Uterus (tissue), 3 donors: ENCODE measurements at regions not wholly inside any gene's neighbourhood (a gene's known extent, or its start where the extent isn't known, plus 50 kb on each side); places are given as distances from the start of the nearest gene placed in this dataset.
"Not testable (repeated sequence)": the region's sequence is repeated elsewhere in the genome, so short reads cannot be mapped to it uniquely, and the experiment has no call there.

Experiments
- DNase-seq, 2 donors: peaks; one replicate each; pipeline ENCODE4 v3.0.0-alpha.2; 2019 to 2020
- H3K27ac ChIP-seq, 2 donors: fragments of 200-600 bp; sonication (generic); 1 replicate in 1 of 2; 2 replicates in 1 of 2; pipeline ENCODE4 v1.5.1; 2016 to 2018
- H3K27me3 ChIP-seq, 2 donors: fragments of 200-600 bp; sonication (generic); one replicate each; pipeline ENCODE4 v1.5.1; 2018 to 2019; ENCODE audit warnings: control low read depth in 1 of 2
- H3K36me3 ChIP-seq, 2 donors: fragments of 200-600 bp; sonication (generic); one replicate each; pipeline ENCODE4 v1.5.1; 2019; ENCODE audit warnings: control low read depth in 1 of 2
- H3K4me1 ChIP-seq, 2 donors: fragments of 200-600 bp; sonication (generic); one replicate each; pipeline ENCODE4 v1.5.1; 2018 to 2019; ENCODE audit warnings: control low read depth in 1 of 2
- H3K4me3 ChIP-seq, 2 donors: fragments of 200-600 bp; sonication (generic); 1 replicate in 1 of 2; 2 replicates in 1 of 2; pipeline ENCODE4 v1.5.1; 2018 to 2019; ENCODE audit warnings: mild to moderate bottlenecking in 1 of 2
- H3K9me3 ChIP-seq, 2 donors: fragments of 200-600 bp; sonication (generic); one replicate each; pipeline ENCODE4 v1.5.1; 2019; ENCODE audit warnings: control low read depth in 1 of 2
- CTCF ChIP-seq, 4 experiments: fragments of 200-600 bp in 2 of 4; fragments of 450-650 bp in 2 of 4; sonication (generic) in 2 of 4; IDR thresholded peaks; one replicate each; pipeline ENCODE4 v1.5.1; 2016 to 2019; ENCODE audit warnings: antibody characterized with exemption in 4 of 4, mild to moderate bottlenecking in 2 of 4, moderate library complexity in 1 of 4
- POLR2A ChIP-seq, 2 donors: fragments of 450-650 bp; IDR thresholded peaks; one replicate each; pipeline ENCODE4 v1.6.1; 2016; ENCODE audit warnings: antibody characterized with exemption in 2 of 2, mild to moderate bottlenecking in 1 of 2, moderate library complexity in 1 of 2
- intact Hi-C: fragments of 100-400 bp; cut with DNase I; formaldehyde crosslinking; loops from one replicate; pipeline ENCODE4 v1.15.1; 2023; ENCODE audit warnings: low total_unique reads
- donor health status: DM: yes; HTN: yes; CAD: no.

DNA sequence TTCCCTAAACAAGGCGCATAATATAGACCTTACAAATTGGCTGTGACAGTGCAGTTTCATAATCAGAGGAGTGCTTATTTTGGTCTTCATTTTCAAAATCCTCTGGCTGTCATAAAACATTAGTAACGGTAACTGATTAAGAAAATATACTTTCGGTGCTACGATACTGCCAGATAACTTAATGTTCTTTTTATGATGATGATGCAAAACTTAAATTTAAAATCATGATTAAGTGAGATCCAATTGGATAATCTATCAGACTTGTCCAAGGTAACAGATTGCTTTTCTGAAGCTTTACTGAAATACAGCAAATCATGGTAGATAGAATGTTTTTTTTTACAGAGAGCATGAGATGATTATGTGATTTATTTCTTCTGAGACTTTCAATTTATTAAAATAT is 364.2 kb upstream of the CNTN3 start:
- Histone ChIP-seq H3K4me3 (no peak overlapping the region), H3K4me1 (no peaks in the 10 kb centered on the region), H3K9me3 (no peaks in the 10 kb centered on the region), H3K27me3 (no peaks in the 10 kb centered on the region), H3K27ac (no peak overlapping the region), H3K36me3 (no peaks in the 10 kb centered on the region)
- intact Hi-C loops = no loop called here
- no peak for TF ChIP-seq POLR2A (IDR thresholded peaks at IDR 0.05)
- no peak for TF ChIP-seq CTCF (IDR thresholded peaks at IDR 0.05)
- DNase-seq = no peak

DNA sequence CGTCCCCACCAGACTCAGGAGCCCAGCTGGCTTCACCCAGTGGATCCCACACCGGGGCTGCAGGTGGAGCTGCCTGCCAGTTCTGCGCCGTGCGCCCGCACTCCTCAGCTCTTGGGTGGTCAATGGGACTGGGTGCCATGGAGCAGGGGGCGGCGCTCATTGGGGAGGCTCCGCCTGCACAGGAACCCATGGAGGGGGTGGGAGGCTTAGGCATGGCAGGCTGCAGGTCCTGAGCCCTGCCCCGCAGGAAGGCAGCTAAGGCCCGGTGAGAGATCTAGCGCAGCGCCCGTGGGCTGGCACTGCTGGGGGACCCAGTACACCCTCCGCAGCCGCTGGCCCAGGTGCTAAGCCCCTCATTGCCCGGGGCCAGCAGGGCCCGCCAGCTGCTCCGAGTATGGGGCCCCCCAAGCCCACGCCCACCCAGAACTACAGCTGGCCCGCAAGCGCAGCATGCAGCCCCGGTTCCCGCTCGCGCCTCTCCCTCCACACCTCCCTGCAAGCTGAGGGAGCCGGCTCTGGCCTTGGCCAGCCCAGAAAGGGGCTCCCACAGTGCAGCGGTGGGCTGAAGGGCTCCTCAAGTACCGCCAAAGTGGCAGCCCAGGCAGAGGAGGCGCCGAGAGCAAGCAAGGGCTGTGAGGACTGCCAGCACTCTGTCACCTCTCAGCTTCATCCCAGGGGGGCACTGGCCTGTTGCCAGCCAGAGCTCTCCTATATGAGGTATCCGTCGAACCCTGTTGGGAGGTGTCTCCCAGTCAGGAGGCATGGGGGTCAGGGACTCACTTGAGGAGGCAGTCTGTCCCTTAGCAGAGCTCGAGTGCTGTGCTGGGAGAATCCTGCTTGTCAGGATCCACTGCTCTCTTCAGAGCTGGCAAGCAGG is 370.8 kb upstream of the CNTN3 start:
- intact Hi-C loops, H3K27ac ChIP-seq, DNase-seq: not testable (repeated sequence)

DNA sequence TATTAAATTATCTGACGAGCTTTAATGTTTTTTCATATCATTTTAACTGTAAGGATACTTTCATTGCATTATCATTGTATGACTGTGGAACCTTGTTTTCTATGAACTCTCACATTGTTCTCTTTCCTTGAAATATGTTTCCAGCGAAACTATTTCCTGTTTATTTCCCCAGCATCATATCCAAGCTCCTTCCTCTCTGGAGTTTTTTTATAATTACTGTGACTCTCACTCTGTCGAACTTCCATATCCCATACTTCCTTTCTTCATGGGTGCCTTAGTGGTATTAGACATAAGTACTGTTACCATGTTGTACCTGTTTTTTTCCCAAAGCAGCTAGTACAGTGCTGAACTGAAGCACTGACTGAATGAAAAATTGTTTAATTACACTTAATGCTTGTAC is 373.6 kb upstream of the CNTN3 start:
- no peaks in the 10 kb centered on the region for H3K27me3 ChIP-seq
- no peak overlapping the region for H3K27ac ChIP-seq
- H3K36me3 ChIP-seq = no peaks in the 10 kb centered on the region
- H3K4me1 ChIP-seq = no peaks in the 10 kb centered on the region
- H3K9me3 ChIP-seq = no peaks in the 10 kb centered on the region
- intact Hi-C loops = no loop called here
- H3K4me3 ChIP-seq = no peak overlapping the region
- TF ChIP-seq POLR2A (IDR thresholded peaks at IDR 0.05) = no peak
- no peak for TF ChIP-seq CTCF (IDR thresholded peaks at IDR 0.05)
- DNase-seq = no peak

More for the DNA sequence above, 370.8 kb upstream of the CNTN3 start:
- H3K4me3 ChIP-seq, H3K9me3 ChIP-seq, H3K27me3 ChIP-seq, H3K4me1 ChIP-seq, H3K36me3 ChIP-seq: not testable (repeated sequence)

- H3K4me3 ChIP-seq = no peak overlapping the region
- no peak for DNase-seq
- H3K9me3 ChIP-seq = no peaks in the 10 kb centered on the region
- no peaks in the 10 kb centered on the region for H3K4me1 ChIP-seq
- TF ChIP-seq POLR2A (IDR thresholded peaks at IDR 0.05) (no peak), CTCF (IDR thresholded peaks at IDR 0.05) (no peak)
- no peak overlapping the region for H3K27ac ChIP-seq
- no peaks in the 10 kb centered on the region for H3K27me3 ChIP-seq
- no peaks in the 10 kb centered on the region for H3K36me3 ChIP-seq
- intact Hi-C loops = no loop called here
Measured at GRCh38 chr3:74992898-74993297, 378.4 kb upstream of the CNTN3 start.

DNA sequence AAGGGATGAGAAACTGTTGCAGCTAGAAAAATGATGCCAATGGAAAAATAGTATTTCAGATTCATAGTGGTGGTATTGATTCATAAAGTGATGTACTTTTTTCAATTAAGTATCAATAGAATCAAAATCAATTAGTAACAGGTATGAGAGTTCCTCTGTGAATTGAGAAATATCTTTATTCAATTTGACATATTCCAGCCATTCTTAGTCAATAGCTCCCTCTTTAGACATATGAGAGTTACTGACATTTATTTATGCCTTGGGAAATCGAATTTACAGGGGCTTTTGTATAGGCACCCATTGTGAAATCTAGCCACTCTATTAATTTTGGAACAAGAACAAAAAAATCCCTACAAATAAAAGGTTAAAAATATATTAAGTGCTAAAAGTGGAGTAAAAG is 386.9 kb upstream of the CNTN3 start:
- Histone ChIP-seq H3K4me3 (no peak overlapping the region), H3K27me3 (no peaks in the 10 kb centered on the region), H3K4me1 (no peaks in the 10 kb centered on the region), H3K9me3 (no peaks in the 10 kb centered on the region), H3K36me3 (no peaks in the 10 kb centered on the region), H3K27ac (no peak overlapping the region)
- intact Hi-C loops = no loop called here
- DNase-seq = no peak
- no peak for TF ChIP-seq CTCF (IDR thresholded peaks at IDR 0.05)
- TF ChIP-seq POLR2A (IDR thresholded peaks at IDR 0.05) = no peak
